ENCODE measurements at regions not wholly inside any gene's neighbourhood (a gene's known extent, or its start where the extent isn't known, plus 50 kb on each side); places are given as distances from the start of the nearest gene placed in this dataset.

- no peak for TF ChIP-seq JUND (IDR thresholded peaks at IDR 0.05)
- no peak for TF ChIP-seq SP1 (IDR thresholded peaks at IDR 0.05)
- TF ChIP-seq CTCF (IDR thresholded peaks at IDR 0.05; ENCODE audit: low read depth, low read length, missing input control) = no peak
- no peak for TF ChIP-seq TAF1 (conservative IDR thresholded peaks at IDR 0.05)
- TF ChIP-seq MAX (IDR thresholded peaks at IDR 0.05) = no peak
- TF ChIP-seq YY1 (IDR thresholded peaks at IDR 0.05) = no peak
- no peak for TF ChIP-seq REST (IDR thresholded peaks at IDR 0.05)
- no peak for TF ChIP-seq RAD21 (IDR thresholded peaks at IDR 0.05)
- TF ChIP-seq EGR1 (IDR thresholded peaks at IDR 0.05; ENCODE audit: low read depth in 2 of 2) = no peak
Observed at GRCh38 chr17:33695431-33695830, 402.3 kb upstream of the ASIC2 start.

Data from liver (tissue), 3 donors.